CD1c-positive myeloid dendritic cell (primary cell): ENCODE measurements at regions not wholly inside any gene's neighbourhood (a gene's known extent, or its start where the extent isn't known, plus 50 kb on each side); places are given as distances from the start of the nearest gene placed in this dataset.

Experiments
- DNase-seq: peaks from one replicate; pipeline ENCODE4 v3.0.0-alpha.2; 2016; ENCODE audit errors: extremely low spot score

DNA sequence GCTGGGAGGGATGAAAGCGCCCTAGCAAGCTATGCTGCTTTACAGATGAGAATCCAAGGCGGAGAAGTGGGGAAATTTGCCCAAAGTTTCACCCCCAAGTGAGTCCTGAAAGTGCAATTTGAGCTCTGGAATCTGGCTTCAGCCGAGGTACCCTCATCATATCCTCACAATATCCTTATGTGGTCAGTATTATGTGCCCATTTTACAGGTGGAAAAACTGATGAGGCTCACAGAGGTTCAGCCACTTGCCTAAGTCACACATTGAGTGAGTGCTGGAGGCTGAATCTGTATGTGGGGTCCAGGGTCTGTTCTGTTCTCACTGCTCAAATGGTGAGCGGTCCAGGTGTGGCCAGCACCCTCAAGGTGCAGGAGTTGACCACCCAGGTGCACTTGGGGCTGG, 85.3 kb downstream of the MATN1 start:
- no peak for DNase-seq

DNA sequence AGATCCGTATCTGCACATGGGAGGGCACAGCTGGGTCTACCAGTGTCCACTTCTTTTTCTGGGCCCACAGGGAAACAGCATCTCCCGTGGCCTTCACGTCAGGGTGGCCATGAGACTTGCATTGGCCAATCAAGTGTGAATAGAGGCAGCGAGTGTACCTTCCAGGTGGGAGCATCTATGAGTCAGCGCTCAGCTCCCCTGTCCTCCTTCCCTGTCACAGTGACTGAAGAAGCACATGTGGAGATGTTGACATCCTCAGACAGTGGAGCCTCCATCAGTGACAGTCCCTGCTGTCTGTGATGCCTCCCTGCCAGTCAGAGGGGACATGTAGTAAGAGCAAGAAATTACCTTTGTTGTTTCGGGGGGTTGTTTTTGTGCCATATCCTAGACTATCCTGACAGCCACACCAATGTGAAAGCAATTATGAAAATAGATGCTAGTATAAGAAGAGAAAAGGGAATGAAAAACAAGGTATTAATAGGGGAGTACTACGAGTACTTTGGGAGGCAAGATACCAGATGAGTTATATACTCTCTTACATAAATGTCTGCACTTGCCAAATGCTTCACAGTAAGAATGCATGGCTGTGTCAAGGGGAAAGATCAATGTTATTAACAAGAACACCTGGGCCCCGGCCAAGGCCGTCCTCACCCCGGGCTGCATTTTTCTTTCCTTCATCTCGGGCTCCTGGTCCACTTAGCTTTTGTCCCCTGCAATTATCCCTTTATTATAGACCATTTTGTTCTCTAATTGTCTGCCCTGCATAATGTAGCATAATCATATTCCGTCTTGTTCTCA, 86.0 kb downstream of the MATN1 start:
- no peak for DNase-seq

DNA sequence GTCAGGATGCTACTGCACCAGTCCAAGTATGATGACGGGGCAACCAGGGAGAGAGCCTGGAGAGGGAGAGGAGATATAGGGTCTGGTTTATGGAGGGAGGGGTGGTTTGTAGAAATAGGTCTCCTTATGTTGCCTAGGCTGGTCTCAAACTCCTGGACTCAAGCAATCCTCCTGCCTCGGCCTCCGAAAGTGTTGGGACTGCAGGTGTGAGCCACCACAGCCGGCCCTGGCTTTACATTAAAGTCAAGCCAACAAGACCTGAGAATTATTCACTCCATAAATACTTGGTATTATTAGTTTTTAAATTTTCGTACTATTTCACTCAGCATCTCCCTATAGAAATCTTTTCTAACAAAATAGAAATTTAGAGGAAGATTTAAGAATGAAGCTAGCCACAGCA, 86.8 kb downstream of the MATN1 start:
- no peak for DNase-seq

DNA sequence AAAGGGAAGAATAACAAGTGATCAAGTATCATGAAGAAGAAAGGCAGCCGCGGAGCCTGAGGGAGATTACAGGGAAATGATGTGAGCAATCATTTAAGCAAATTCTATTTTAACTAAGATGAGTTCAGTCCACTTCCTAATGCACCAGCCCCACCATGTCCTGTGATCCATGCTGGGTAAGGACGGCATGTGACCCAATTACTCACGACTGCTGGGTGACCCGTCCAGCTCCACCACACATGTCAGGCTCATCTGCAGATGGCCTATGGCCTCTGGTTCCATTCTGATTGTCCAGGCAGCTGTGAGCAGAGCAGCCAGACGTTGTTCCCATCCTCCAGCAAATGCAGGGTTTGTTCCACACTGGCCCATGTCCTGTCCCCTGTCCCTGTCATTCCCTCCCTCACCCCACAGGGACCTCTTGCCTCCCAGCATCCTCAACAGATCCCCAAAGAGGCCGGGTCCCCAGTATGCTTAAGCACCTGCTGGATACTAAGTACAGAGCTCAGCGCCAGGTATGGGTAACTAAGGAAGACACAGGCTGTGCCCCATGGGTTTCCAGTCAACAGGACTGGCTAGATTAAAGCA, 87.9 kb downstream of the MATN1 start:
- peak; percentile 2 for DNase-seq

DNA sequence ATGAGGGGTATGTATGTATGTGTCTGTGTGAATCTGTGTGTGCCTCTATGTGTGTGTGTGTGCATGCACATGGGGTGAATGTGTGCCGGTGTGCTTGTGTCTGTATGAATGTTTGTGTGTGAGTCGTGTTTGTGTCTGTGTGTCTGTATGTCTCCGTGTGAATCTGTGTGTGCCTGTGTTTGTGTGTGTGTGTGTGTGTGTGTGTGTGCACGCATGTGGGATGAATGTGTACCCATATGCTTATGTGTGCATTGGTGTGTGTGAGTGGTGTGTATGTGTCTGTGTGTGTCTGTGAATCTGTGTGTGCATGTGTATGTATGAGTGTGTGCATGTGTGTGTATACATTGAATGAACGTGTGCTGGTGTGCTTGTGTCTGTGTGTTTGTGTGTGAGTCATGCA, 88.9 kb downstream of the MATN1 start:
- DNase-seq, result no peak

DNA sequence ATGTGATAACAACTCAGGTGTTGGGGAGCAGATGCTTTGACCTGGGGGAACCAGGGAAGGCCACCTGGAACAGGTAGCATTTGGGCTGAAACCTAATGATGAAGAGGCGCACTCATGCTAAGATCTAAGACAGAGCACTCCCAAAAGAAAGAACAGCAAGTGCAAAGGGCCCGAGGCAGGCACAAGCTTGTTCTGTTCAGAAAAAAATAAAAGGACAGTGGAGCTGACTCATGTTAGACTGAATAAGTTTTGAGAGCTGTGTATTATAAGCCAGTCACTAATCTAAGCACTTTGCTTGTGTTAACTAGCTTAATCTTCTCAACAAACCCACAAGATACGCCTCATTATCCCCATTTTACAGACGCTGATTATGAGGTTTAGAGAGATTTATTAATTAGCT, 90.1 kb downstream of the MATN1 start:
- DNase-seq, result no peak

DNA sequence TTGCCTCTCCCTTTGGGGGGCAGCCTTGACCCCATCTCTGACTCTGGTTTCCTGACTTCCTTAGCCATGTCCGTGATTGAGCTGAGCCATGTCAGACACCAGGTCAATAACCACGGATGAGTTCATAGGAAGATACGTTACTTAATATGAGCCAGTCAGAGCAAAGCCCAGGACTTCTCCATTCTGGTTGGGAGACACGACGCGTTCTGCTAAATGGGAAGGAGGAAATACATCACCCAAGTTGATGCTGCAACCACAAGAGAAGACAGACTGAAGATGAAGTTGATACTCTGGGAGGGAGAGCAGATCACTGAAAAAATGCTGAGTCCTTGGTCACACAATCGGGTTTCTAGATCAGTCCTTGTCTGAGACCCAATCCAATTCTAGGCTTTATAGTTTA, 90.9 kb downstream of the MATN1 start:
- DNase-seq, result peak; percentile 42

- no peak for DNase-seq
Measured at GRCh38 chr1:30631700-30632099, 91.7 kb downstream of the MATN1 start.

DNA sequence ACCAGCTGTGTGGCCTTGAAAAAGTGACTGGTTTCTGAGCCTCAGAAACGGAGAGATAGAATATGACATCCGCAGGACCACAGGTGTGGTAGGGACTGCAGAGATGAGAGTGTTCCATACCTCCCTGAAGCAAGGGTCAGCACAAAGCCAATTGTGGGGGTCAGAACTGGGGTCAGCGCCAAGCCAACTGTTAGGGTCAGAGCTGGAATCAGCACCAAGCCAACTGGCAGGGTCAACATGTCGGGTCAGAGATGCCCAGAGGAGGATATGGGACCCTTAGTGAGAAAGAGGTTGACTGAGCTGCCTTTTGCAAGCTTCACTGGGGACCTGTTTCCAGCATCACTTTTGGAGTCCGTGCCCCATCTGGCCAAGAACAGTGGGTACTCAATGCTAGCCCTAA, 93.9 kb downstream of the MATN1 start:
- no peak for DNase-seq

GRCh38 chr1:30627994-30628393, 95.4 kb downstream of the MATN1 start:
- DNase-seq, result no peak

GRCh38 chr1:30627206-30627605, 96.2 kb downstream of the MATN1 start:
- DNase-seq, result no peak

DNA sequence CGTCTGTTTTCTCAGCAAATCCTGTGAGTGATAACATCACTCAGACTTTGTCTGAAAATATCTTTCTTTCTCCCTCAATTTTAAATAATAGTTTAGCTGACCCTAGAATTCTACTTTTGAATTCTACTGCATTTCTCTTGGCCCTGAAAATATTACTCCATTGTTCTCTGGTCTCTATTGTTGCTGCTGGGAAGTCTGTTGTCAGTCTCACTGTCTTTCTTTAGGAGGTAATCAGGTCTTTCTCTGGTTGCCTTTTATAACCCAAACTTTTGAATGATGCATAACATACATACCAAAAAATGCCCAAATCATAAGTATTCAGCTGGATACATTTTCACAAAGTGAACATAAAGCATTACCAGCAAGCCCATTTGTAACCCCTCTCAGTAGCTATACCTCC, 100.0 kb downstream of the MATN1 start:
- no peak for DNase-seq

- no peak for DNase-seq
Measured at GRCh38 chr1:30619619-30620018, 103.8 kb downstream of the MATN1 start.

- DNase-seq, result no peak
Measured at GRCh38 chr1:30618335-30618747, 105.0 kb downstream of the MATN1 start.

GRCh38 chr1:30616759-30617158, 106.6 kb downstream of the MATN1 start:
- DNase-seq, result no peak

DNA sequence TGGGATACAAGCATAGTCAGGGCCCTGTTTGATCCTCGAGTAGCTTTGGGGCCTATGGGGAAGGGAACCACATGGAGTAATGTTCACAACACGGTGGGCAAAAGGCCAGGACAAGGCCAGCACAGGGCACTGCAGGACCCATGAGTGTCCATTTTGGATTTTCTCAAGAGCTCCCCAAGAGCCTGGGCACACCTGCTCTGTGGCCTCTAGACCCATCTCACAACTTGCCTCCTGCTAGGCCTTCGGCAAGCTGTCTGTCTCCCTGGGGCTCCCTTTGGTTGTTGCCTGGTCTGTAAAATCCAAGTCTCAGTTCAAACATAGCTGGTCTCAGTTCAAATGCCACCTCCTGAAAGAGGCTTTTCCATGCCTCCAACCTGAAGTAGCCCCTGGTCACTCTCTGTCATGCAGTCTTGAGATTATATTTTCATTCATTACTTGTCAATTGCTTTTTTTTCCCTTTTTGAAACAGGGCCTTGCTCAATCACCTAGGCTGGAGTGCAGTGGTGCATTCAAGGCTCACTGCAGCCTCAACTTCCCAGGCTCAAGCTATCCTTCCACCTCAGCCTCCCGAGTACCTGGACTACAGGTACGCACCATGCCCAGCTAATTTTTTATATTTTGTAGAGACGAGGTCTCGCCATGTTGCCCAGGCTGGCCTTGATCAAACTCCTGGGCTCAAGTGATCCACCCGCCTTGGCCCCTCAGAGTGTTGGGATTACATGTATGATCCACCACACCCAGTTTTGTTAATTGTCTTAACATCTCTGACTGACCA, 107.4 kb downstream of the MATN1 start:
- DNase-seq, result no peak

DNA sequence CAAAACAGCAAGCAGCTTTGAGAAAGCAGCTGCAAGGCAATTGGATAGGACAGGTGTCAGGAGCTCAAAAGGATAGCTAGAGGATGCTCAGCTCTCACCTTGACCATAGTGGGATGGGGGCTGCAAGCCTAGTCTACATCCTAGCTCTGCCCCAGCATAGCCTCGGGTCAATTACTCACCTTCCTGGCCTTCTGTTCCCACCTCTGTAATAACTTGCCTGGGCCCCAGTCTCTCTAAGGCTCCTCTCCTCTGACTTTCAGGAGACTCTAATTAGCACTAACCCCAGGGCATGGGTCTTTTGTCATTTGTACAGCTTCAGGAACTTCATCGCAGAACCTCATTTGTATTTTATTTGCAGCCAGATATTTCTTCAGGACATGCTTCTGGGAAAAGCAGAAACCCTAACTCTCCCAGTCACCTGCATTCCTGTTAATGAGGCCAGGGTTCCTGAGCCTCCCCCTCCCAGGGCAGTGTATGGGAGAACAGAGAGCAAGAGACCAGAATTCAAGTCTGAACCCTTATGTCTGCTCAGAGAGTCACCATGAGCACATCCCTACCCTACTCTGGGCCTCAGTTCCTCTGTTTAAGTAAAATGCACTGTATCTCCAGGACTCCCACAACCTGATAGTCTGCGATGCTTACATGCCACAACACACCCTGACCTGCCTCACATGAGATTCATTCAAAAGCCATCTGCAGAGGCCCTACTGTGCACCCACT, 108.1 kb downstream of the MATN1 start:
- DNase-seq, result no peak

GRCh38 chr1:30613188-30613587, 110.2 kb downstream of the MATN1 start:
- DNase-seq, result no peak

GRCh38 chr1:30612536-30613065, 110.8 kb downstream of the MATN1 start:
- DNase-seq, result no peak

GRCh38 chr1:30611741-30612309, 111.6 kb downstream of the MATN1 start:
- no peak for DNase-seq

GRCh38 chr1:30610917-30611316, 112.5 kb downstream of the MATN1 start:
- no peak for DNase-seq

DNA sequence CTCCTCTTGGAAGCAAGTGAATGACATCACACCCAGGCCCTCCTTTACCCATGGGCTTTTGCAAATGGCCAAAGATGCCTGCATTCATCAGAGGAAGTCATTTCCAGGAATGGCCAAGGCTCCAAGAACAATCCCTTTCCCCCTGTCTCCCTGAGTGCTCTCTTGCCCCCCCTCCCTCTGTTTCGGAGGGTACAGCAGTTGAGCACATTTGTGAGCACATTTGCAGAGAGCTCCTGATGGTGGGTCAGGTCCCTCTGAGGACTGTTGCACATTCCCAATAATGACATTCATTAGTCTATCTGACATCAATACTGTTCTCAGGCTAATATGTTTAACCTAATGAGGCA, 113.4 kb downstream of the MATN1 start:
- DNase-seq, result no peak
